H9 (cell line): ENCODE measurements at regions not wholly inside any gene's neighbourhood (a gene's known extent, or its start where the extent isn't known, plus 50 kb on each side); places are given as distances from the start of the nearest gene placed in this dataset.

Experiments used
- DNase-seq: peaks from one replicate; pipeline ENCODE4 v3.0.0-alpha.2; 2017
- H2AFZ ChIP-seq: one replicate; pipeline ENCODE4 v1.6.1; 2013; ENCODE audit warnings: mild to moderate bottlenecking, low read length, control low read depth, moderate library complexity
- H2AK5ac ChIP-seq: 2 replicates; pipeline ENCODE4 v1.6.1; 2013; ENCODE audit warnings: low read length, control low read depth, mixed read lengths; ENCODE audit not compliant: insufficient read length
- H2BK120ac ChIP-seq: one replicate; pipeline ENCODE4 v1.6.1; 2013; ENCODE audit warnings: low read depth, mild to moderate bottlenecking, low read length, control low read depth, inconsistent platforms; ENCODE audit not compliant: poor library complexity, severe bottlenecking
- H2BK12ac ChIP-seq: 2 replicates; pipeline ENCODE4 v1.6.1; 2013; ENCODE audit warnings: low read length, control low read depth, mixed read lengths, low read depth; ENCODE audit not compliant: insufficient read length
- H2BK15ac ChIP-seq: 2 replicates; pipeline ENCODE4 v1.6.1; 2013; ENCODE audit warnings: low read depth, low read length, control low read depth
- H2BK20ac ChIP-seq: one replicate; pipeline ENCODE4 v1.6.1; 2013; ENCODE audit warnings: low read depth, mild to moderate bottlenecking, low read length, control low read depth, inconsistent platforms; ENCODE audit not compliant: poor library complexity, severe bottlenecking
- H2BK5ac ChIP-seq: 2 replicates; pipeline ENCODE4 v1.6.1; 2013; ENCODE audit warnings: low read length, control low read depth, mixed read lengths; ENCODE audit not compliant: insufficient read length
- H3K14ac ChIP-seq: 2 replicates; pipeline ENCODE4 v1.6.1; 2013; ENCODE audit warnings: low read length, control low read depth; ENCODE audit not compliant: insufficient read depth
- H3K18ac ChIP-seq: 2 replicates; pipeline ENCODE4 v1.6.1; 2013; ENCODE audit warnings: low read depth, mild to moderate bottlenecking, mixed read lengths, low read length, control low read depth; ENCODE audit not compliant: insufficient read length
- H3K23ac ChIP-seq: 2 replicates; pipeline ENCODE4 v1.6.1; 2013; ENCODE audit warnings: low read length, control low read depth, mixed read lengths, low read depth; ENCODE audit not compliant: insufficient read length
- H3K23me2 ChIP-seq: 2 replicates; pipeline ENCODE4 v1.6.1; 2013; ENCODE audit warnings: low read depth, mild to moderate bottlenecking, mixed read lengths, low read length, control low read depth; ENCODE audit not compliant: insufficient read length, poor library complexity, severe bottlenecking
- H3K27ac ChIP-seq: 2 replicates; pipeline ENCODE4 v1.5.1; 2013; ENCODE audit warnings: low read length, control low read depth, mixed read lengths, low read depth; ENCODE audit not compliant: insufficient read length
- H3K27me3 ChIP-seq: 2 replicates; pipeline ENCODE4 v1.6.1; 2013; ENCODE audit warnings: low read length, control low read depth, inconsistent platforms; ENCODE audit not compliant: insufficient read depth
- H3K4ac ChIP-seq: 2 replicates; pipeline ENCODE4 v1.6.1; 2013; ENCODE audit warnings: low read depth, mild to moderate bottlenecking, control low read depth, inconsistent platforms, low read length, moderate library complexity
- H3K4me1 ChIP-seq: 2 replicates; pipeline ENCODE4 v1.6.1; 2013; ENCODE audit warnings: low read length, control low read depth, inconsistent platforms; ENCODE audit not compliant: insufficient read depth
- H3K4me2 ChIP-seq: 2 replicates; pipeline ENCODE4 v1.6.1; 2013; ENCODE audit warnings: low read length, control low read depth, mixed read lengths; ENCODE audit not compliant: insufficient read length, insufficient read depth
- H3K56ac ChIP-seq: 2 replicates; pipeline ENCODE4 v1.6.1; 2013; ENCODE audit warnings: low read depth, mild to moderate bottlenecking, mixed read lengths, low read length, control low read depth; ENCODE audit not compliant: insufficient read length
- H3K79me1 ChIP-seq: 2 replicates; pipeline ENCODE4 v1.6.1; 2013; ENCODE audit warnings: low read depth, mild to moderate bottlenecking, moderate library complexity, low read length, control low read depth, inconsistent platforms; ENCODE audit not compliant: insufficient read depth, poor library complexity, severe bottlenecking
- H3K79me2 ChIP-seq: 2 replicates; pipeline ENCODE4 v1.6.1; 2013; ENCODE audit warnings: low read length, control low read depth, inconsistent platforms; ENCODE audit not compliant: insufficient read depth
- H3K9ac ChIP-seq: 2 replicates; pipeline ENCODE4 v1.6.1; 2013; ENCODE audit warnings: low read length, control low read depth, mixed read lengths; ENCODE audit not compliant: insufficient read length; ENCODE audit errors: extremely low read depth
- H3K9me3 ChIP-seq: one replicate; pipeline ENCODE4 v1.6.1; 2013; ENCODE audit warnings: low read depth, low read length, inconsistent platforms; ENCODE audit not compliant: control insufficient read depth
- H3T11ph ChIP-seq: one replicate; pipeline ENCODE4 v1.6.1; 2013; ENCODE audit warnings: mild to moderate bottlenecking, low read length, control low read depth, inconsistent platforms
- H4K20me1 ChIP-seq: one replicate; pipeline ENCODE4 v1.6.1; 2013; ENCODE audit not compliant: control insufficient read depth, insufficient read length, insufficient read depth
- H4K5ac ChIP-seq: 2 replicates; pipeline ENCODE4 v1.6.1; 2013; ENCODE audit warnings: low read depth, mild to moderate bottlenecking, mixed read lengths, low read length, control low read depth; ENCODE audit not compliant: insufficient read length
- H4K8ac ChIP-seq: replicated peaks from 2 replicates; pipeline ENCODE4 v1.6.1; 2013; ENCODE audit warnings: low read length, control low read depth, mixed read lengths, low read depth; ENCODE audit not compliant: insufficient read length
- H4K91ac ChIP-seq: 2 replicates; pipeline ENCODE4 v1.6.1; 2013; ENCODE audit warnings: low read depth, mild to moderate bottlenecking, moderate library complexity, mixed read lengths, low read length, control low read depth; ENCODE audit not compliant: insufficient read length
- H3K27ac Mint-ChIP-seq, 3 experiments: 2 replicates in 2 of 3; 3 replicates in 1 of 3; pipeline ENCODE4 v1.8.0; 2020 to 2021; ENCODE audit warnings: mixed read lengths in 3 of 3, mild to moderate bottlenecking in 1 of 3, moderate library complexity in 1 of 3
- H3K27me3 Mint-ChIP-seq: 2 replicates; pipeline ENCODE4 v1.8.0; 2021; ENCODE audit warnings: low read depth, mild to moderate bottlenecking, moderate library complexity, mixed read lengths
- H3K36me3 Mint-ChIP-seq, 3 experiments: 2 replicates in 2 of 3; 3 replicates in 1 of 3; pipeline ENCODE4 v1.8.0; 2020 to 2021; ENCODE audit warnings: low read depth in 3 of 3, mixed read lengths in 3 of 3; ENCODE audit not compliant: insufficient read depth in 1 of 3
- H3K4me1 Mint-ChIP-seq, 2 experiments: 2 replicates each; pipeline ENCODE4 v1.8.0; 2020; ENCODE audit warnings: mixed read lengths in 2 of 2
- H3K4me3 Mint-ChIP-seq, 2 experiments: 2 replicates in 1 of 2; 3 replicates in 1 of 2; pipeline ENCODE4 v1.8.0; 2020 to 2021; ENCODE audit warnings: mild to moderate bottlenecking in 2 of 2, mixed read lengths in 2 of 2, moderate library complexity in 1 of 2
- H3K9me3 Mint-ChIP-seq, 2 experiments: 2 replicates in 1 of 2; 3 replicates in 1 of 2; pipeline ENCODE4 v1.8.0; 2020; ENCODE audit warnings: mild to moderate bottlenecking in 2 of 2, mixed read lengths in 2 of 2, moderate library complexity in 1 of 2
- CTCF ChIP-seq: fragments of 200-600 bp; sonication (generic); conservative IDR thresholded peaks from 3 replicates; pipeline ENCODE4 v1.8.0; 2021; ENCODE audit warnings: antibody characterized with exemption, mild to moderate bottlenecking
- WGBS: extraction: QIAGEN DNeasy Blood & Tissue Kit; methylation state at CpG from one replicate; pipeline ENCODE4 v1.1.7; 2013; ENCODE audit warnings: missing lambda C conversion rate, low lambda C conversion rate, mixed read lengths; ENCODE audit not compliant: insufficient read length; ENCODE audit errors: extremely low coverage; 5-methylcytosine and 5-hydroxymethylcytosine counted together

GRCh38 chr9:135267191-135267809 lies 179.8 kb downstream of the OLFM1 start:
- H3K9ac ChIP-seq, result no peak overlapping the region
- no CpG with 5 or more reads among the region's 19 CpGs for WGBS
- Mint-ChIP-seq H3K27ac (no peak overlapping the region), H3K4me1 (peaks cover 12 to 21% of the 10 kb centered on the region in 2 experiments), H3K27me3 (peaks cover 11% of the 10 kb centered on the region), H3K4me3 (no peak overlapping the region), H3K36me3 (no peaks in the 10 kb centered on the region; a peak in 1 of 7 replicates), H3K9me3 (peaks cover 0 to 2% of the 10 kb centered on the region in 2 experiments; a peak in 2 of 5 replicates)
- H2BK20ac ChIP-seq, result no peak overlapping the region
- no peak overlapping the region for H3K27ac ChIP-seq
- H3K23me2 ChIP-seq, result no peaks in the 10 kb centered on the region
- H3K9me3 ChIP-seq, result no peaks in the 10 kb centered on the region
- no peak overlapping the region for H2BK120ac ChIP-seq
- no peak overlapping the region for H2AFZ ChIP-seq
- H3K23ac ChIP-seq, result no peak overlapping the region
- no peak overlapping the region for H4K91ac ChIP-seq
- H3K56ac ChIP-seq, result no peak overlapping the region
- H3K4me2 ChIP-seq, result no peak overlapping the region
- no peaks in the 10 kb centered on the region for H3K4me1 ChIP-seq
- no peak overlapping the region for H2AK5ac ChIP-seq
- H3K4ac ChIP-seq, result no peak overlapping the region
- H3K18ac ChIP-seq, result no peak overlapping the region
- TF ChIP-seq CTCF, result no peak
- H2BK15ac ChIP-seq, result no peak overlapping the region
- no peak overlapping the region for H4K8ac ChIP-seq
- H3K79me2 ChIP-seq, result no peaks in the 10 kb centered on the region
- no peak overlapping the region for H3K14ac ChIP-seq
- no peaks in the 10 kb centered on the region for H4K20me1 ChIP-seq
- no peak overlapping the region for H4K5ac ChIP-seq
- H3T11ph ChIP-seq, result no peak overlapping the region
- H3K79me1 ChIP-seq, result no peaks in the 10 kb centered on the region
- H2BK5ac ChIP-seq, result no peak overlapping the region
- no peak for DNase-seq
- no peaks in the 10 kb centered on the region for H3K27me3 ChIP-seq
- H2BK12ac ChIP-seq, result no peak overlapping the region
